CD1c-positive myeloid dendritic cell (primary cell): ENCODE measurements at regions not wholly inside any gene's neighbourhood (a gene's known extent, or its start where the extent isn't known, plus 50 kb on each side); places are given as distances from the start of the nearest gene placed in this dataset.

Experiments used
- DNase-seq: peaks from one replicate; pipeline ENCODE4 v3.0.0-alpha.2; 2016; ENCODE audit errors: extremely low spot score

DNA sequence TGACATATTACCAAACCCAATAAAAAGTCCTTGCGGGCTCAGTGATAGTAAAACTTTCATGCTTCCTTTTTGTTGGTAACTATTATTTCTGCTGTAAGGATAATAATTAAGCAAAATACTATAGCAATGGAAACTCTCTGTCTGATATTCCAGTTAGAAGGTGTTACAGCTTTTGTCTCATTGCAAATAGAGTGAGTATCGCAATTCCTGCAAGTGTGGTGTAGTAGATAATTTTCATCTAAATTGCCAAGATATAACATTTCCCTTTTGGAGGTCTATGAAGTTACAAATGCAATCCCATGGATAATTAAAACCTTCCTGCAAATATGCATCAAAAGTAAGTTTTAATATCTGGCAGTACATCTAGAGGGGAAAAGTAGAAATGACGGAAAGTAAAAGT is 88.7 kb upstream of the CD93 start:
- DNase-seq, result no peak

DNA sequence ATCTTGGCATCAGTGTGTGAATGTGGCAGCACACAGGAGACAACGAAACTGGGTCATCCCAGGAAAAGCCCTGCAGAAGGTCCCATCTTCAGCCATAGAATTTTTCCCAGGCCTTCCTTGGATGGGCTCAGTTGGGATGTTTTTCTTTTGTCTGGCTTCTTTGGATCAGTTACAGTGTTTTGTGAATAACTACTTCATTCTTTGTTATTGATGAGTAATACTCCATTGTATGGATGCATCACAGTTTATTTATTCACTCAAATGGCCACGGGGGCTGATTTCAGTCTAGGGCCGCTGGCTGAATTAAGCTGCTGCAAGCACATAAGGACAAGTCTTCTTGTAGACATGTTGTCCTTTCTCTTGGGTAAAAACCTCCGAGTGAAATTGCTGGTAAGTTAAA is 81.3 kb upstream of the CD93 start:
- no peak for DNase-seq

DNA sequence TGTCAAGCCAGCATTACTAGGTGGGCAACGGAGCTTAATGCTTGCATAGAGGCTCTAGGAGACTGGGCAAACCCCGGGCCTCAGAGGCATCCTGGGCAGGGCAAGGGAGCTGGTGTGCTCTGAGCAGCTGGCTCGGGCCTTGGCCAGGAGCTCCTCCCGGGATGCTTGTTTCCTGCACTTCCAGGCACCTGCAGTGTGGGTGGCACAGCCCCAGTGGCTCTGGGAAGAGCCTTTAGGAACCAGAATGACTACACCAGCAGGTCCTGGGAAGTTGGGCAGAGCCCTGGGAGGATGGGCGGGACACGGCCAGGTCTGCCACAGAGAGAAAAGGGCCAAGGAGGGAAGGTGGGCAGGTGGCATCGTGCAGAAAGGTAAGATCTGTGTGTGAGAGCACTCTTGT is 80.4 kb upstream of the CD93 start:
- DNase-seq, result no peak

- no peak for DNase-seq
Measured at GRCh38 chr20:23165964-23166363, 79.8 kb upstream of the CD93 start.

DNA sequence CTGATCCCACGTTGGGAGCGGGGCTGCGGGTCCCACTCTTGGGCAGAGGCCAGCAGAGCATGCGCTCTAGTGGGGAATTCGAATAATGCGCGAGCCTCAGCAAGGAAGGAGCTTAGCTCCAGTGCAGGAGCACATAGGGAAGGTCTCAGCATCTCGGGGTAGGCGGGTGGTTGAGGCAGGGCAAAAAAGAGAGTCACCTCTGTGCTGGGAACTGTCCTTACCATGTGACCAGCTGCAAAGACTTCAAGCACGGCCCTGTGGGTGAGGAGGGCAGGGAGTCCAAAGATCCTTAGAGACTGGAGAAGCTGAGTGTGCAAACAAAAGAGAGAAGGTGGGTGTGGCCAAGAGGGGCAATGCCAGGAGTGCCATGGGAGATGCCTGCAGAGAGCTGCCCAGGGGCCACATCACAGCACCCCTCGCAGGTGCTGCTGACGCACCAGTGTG is 79.2 kb upstream of the CD93 start:
- DNase-seq, result no peak

- DNase-seq, result no peak
Measured at GRCh38 chr20:23164176-23164601, 78.1 kb upstream of the CD93 start.

- no peak for DNase-seq
Measured at GRCh38 chr20:23163562-23163961, 77.4 kb upstream of the CD93 start.

GRCh38 chr20:23162887-23163286 is 76.8 kb upstream of the CD93 start:
- no peak for DNase-seq

DNA sequence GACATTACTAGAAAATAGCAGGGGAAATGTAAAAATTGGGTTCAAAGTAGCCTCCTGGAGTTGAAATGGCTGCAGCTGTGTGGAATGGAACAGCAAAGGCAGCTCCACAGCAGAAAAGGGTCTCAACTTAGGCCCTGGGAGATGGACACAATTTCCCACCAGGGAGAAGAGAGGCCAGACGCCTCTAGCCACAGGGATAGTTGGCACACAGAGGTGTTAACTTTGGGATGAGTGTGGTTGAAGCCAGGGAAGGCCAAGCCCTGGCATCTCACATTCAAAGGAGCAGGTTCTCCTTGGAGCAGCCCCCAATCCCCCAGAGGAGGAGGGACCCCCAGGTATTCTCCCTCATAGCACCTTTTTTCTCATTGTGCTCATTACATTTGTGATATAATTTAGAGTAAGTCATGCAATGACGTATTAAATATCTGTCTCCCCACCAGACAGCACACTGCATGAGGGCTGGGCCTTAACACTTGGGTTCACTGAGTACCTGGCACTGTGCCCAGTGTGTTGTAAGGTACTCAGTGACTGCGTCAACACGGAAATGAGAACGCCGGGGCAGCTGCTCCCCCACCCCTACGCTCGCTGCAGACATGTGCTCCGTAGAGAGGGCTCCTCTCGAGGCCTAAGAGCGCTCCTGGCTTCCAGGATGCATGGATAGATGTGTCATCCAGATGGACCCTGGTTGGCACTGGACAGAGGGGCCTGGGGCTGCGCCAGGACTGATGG is 76.0 kb upstream of the CD93 start:
- DNase-seq, result peak; percentile 79

GRCh38 chr20:23161244-23161891 is 75.2 kb upstream of the CD93 start:
- DNase-seq, result peak; percentile 76

GRCh38 chr20:23160536-23161243 is 74.6 kb upstream of the CD93 start:
- no peak for DNase-seq

GRCh38 chr20:23159947-23160318 is 73.8 kb upstream of the CD93 start:
- DNase-seq, result no peak

DNA sequence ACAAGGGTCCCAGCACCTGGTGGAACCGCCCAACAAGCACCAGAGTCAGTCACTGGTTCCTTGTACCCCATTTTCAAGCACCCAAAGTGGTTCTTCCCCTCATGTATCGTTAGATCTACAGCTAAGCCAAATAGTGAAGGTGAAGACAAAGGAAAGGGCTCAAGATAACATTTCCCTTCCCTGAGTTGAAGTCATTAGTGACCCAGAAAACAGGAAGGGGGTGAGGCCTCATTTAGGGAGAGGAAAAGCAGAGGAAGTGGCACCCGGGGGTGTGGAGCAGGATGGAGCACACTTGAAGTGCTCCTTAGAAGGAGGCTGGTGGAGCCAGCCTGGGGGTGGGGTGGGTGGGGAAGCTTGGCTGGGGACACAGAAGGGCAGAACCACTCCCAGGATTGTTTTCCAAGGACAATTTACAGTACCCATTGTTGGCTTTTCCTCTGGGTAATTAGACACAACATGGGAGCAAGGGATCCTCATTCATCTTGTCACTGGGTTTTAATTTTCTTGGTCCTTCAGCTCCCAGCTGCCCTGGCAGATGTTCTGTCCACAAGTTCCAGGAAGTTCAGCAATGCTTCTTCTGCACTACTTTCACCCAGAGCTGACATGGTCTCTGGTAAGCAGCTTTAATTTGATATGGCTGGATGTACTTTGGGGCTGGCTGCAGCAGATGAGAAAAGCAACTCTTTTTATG is 73.3 kb upstream of the CD93 start:
- DNase-seq, result peak; percentile 75

GRCh38 chr20:23157734-23158133 is 71.6 kb upstream of the CD93 start:
- DNase-seq, result no peak

GRCh38 chr20:23156842-23157423 is 70.8 kb upstream of the CD93 start:
- DNase-seq, result no peak

GRCh38 chr20:23156170-23156841 is 70.2 kb upstream of the CD93 start:
- peak; percentile 91 for DNase-seq

DNA sequence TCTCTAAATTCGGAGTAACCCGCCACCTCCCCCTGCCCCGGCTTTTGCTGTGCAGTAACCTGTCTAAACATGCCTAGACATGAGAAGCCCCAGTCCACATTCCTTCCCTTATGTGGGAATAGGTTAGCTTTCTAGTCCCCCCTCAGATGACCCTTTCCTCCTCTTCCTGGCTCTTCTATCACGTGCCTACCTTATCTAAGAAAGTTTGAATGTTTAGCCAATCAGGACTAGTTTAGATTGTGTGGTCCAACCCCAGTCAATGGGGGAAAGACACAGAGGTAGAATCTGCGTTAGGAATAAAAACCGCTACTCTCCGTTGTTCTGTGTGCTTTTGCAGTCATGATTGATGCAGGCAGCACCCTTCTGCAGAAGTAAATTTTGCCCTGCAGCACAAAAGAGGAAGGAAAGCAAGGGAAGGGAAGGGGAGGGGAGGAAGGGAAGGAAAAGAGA is 69.0 kb upstream of the CD93 start:
- peak; percentile 68 for DNase-seq

DNA sequence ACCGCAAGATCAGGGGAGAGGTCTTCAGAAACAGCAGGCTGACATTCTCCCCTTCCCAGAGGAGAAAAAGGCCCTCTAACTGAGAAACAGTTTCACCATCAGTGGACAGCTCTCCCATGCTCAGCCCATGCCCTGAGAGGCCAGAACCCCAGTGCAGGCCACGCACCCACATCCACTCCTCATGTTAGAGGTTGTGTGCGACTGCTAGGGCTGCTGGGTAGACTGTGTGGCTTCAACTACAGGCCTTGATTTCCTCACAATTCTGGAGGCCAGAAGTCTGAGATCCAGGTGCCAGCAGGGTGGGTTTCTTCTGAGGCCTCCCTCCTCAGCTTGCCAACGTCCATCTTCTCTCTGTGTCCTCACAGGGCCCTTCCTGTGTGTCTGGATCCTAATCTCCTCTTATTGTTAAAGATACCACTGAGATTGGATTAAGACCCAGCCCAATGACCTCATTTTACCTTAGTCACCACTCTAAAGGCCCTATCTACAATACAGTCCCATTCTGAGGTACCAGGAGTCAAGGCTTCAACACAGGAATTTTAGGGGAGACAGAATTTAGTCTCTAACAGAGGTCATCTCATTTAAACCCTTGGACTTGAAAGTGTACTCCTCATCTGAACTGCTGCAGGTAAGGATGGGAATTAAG is 67.7 kb upstream of the CD93 start:
- DNase-seq, result no peak

- no peak for DNase-seq
Measured at GRCh38 chr20:23152902-23153301, 66.8 kb upstream of the CD93 start.

- peak; percentile 86 for DNase-seq
Measured at GRCh38 chr20:23152308-23152892, 66.3 kb upstream of the CD93 start.
